CD4-positive, alpha-beta T cell (primary cell): ENCODE measurements at regions not wholly inside any gene's neighbourhood (a gene's known extent, or its start where the extent isn't known, plus 50 kb on each side); places are given as distances from the start of the nearest gene placed in this dataset.

Experiments
- ATAC-seq: fragments of 200-7000 bp; cut with Tn5 transposase; one replicate; pipeline ENCODE4 v1.10.0; 2022; ENCODE audit warnings: mild to moderate bottlenecking; ENCODE audit not compliant: poor library complexity
- CTCF ChIA-PET: fragments of 350-600 bp; sonication (Branson Sonifier 250); formaldehyde crosslinking; loops from one replicate; lab custom pipeline; 2021; ENCODE audit warnings: antibody characterized with exemption, inconsistent platforms; lab: Charles Lee
- POLR2A ChIA-PET: fragments of 350-600 bp; sonication (Branson Sonifier 250); formaldehyde crosslinking; loops from one replicate; lab custom pipeline; 2021; ENCODE audit warnings: antibody characterized with exemption, inconsistent platforms; lab: Charles Lee
- DNase-seq, 14 experiments: peaks; one replicate each; pipeline ENCODE4 v3.0.0-alpha.2; 2013 to 2020; ENCODE audit warnings: mixed read lengths in 2 of 14
- H3K27ac ChIP-seq, 2 donors: one replicate each; pipeline versions ENCODE4 v1.5.1 to v1.7.0; 2013; ENCODE audit warnings: low read length in 2 of 2, low read depth in 1 of 2, mild to moderate bottlenecking in 1 of 2
- H3K27me3 ChIP-seq, 2 experiments: 1 replicate in 1 of 2; 2 replicates in 1 of 2; pipeline versions ENCODE4 v1.6.1 to v1.7.0; 2013; ENCODE audit warnings: low read length in 2 of 2, control low read depth in 1 of 2, mild to moderate bottlenecking in 1 of 2, moderate library complexity in 1 of 2; ENCODE audit not compliant: insufficient read depth in 2 of 2, control insufficient read depth in 1 of 2
- H3K36me3 ChIP-seq: one replicate; pipeline ENCODE4 v1.6.1; 2013; ENCODE audit warnings: low read length, control low read depth; ENCODE audit not compliant: insufficient read depth
- H3K4me1 ChIP-seq: one replicate; pipeline ENCODE4 v1.6.1; 2013; ENCODE audit warnings: low read length, control low read depth; ENCODE audit not compliant: insufficient read depth
- H3K4me3 ChIP-seq: one replicate; pipeline ENCODE4 v1.5.1; 2013; ENCODE audit warnings: mild to moderate bottlenecking, low read length, moderate library complexity
- H3K9me3 ChIP-seq, 2 experiments: 1 replicate in 1 of 2; 2 replicates in 1 of 2; pipeline versions ENCODE4 v1.6.1 to v1.7.0; 2013; ENCODE audit warnings: low read length in 2 of 2, mild to moderate bottlenecking in 2 of 2, control low read depth in 1 of 2, moderate library complexity in 1 of 2; ENCODE audit not compliant: control insufficient read depth in 1 of 2, insufficient read depth in 1 of 2
- H3K27ac Mint-ChIP-seq: one replicate; pipeline ENCODE4 v1.8.0; 2020; ENCODE audit warnings: mixed read lengths
- H3K27me3 Mint-ChIP-seq: one replicate; pipeline ENCODE4 v1.8.0; 2021; ENCODE audit warnings: mixed read lengths
- H3K36me3 Mint-ChIP-seq: one replicate; pipeline ENCODE4 v1.8.0; 2021; ENCODE audit warnings: low read depth, mixed read lengths
- H3K4me1 Mint-ChIP-seq: one replicate; pipeline ENCODE4 v1.8.0; 2021; ENCODE audit warnings: low read depth, mixed read lengths
- H3K4me3 Mint-ChIP-seq: one replicate; pipeline ENCODE4 v1.8.0; 2020; ENCODE audit warnings: mild to moderate bottlenecking, mixed read lengths
- H3K9me3 Mint-ChIP-seq: one replicate; pipeline ENCODE4 v1.8.0; 2020; ENCODE audit warnings: mixed read lengths
- CTCF ChIP-seq: fragments of 200-600 bp; IDR thresholded peaks from one replicate; pipeline ENCODE4 v1.8.0; 2022; ENCODE audit warnings: antibody characterized with exemption, mild to moderate bottlenecking
- intact Hi-C, 2 experiments: fragments of 100-400 bp; cut with DNase I in 1 of 2; cut with micrococcal nuclease in 1 of 2; formaldehyde crosslinking; loops; one replicate each; pipeline versions ENCODE4 v1.15.1 to v1.9.0; 2023 to 2025; cut with DNase I, micrococcal nuclease

GRCh38 chr14:43778937-43779639 is 728.0 kb downstream of the FSCB start:
- Mint-ChIP-seq H3K4me3 (no peak overlapping the region), H3K27ac (no peak overlapping the region), H3K9me3 (peaks cover 20% of the 10 kb centered on the region), H3K36me3 (no peaks in the 10 kb centered on the region), H3K4me1 (no peaks in the 10 kb centered on the region), H3K27me3 (no peaks in the 10 kb centered on the region)
- ATAC-seq (no peak), DNase-seq (no peak)
- Histone ChIP-seq H3K36me3 (no peaks in the 10 kb centered on the region), H3K9me3 (peaks cover 5 to 8% of the 10 kb centered on the region in 2 experiments), H3K27me3 (no peaks in the 10 kb centered on the region), H3K4me1 (no peaks in the 10 kb centered on the region), H3K4me3 (no peak overlapping the region), H3K27ac (no peak overlapping the region)
- CTCF ChIA-PET: interaction anchor here (1.0 to 1.2 kb wide), 2 partner anchors 15 to 51 kb away, joined by 3 read pairs; no protein-coding TSS in a partner anchor
- intact Hi-C loops: no loop called here
- TF ChIP-seq CTCF: no peak
- POLR2A ChIA-PET: no interaction called here

- Histone ChIP-seq H3K27me3 (no peaks in the 10 kb centered on the region), H3K9me3 (peaks cover 5 to 8% of the 10 kb centered on the region in 2 experiments), H3K27ac (no peak overlapping the region), H3K36me3 (no peaks in the 10 kb centered on the region), H3K4me1 (no peaks in the 10 kb centered on the region), H3K4me3 (no peak overlapping the region)
- intact Hi-C loops: no loop called here
- Mint-ChIP-seq H3K27ac (no peak overlapping the region), H3K4me1 (no peaks in the 10 kb centered on the region), H3K4me3 (no peak overlapping the region), H3K27me3 (no peaks in the 10 kb centered on the region), H3K36me3 (no peaks in the 10 kb centered on the region), H3K9me3 (peaks cover 20% of the 10 kb centered on the region)
- DNase-seq (no peak), ATAC-seq (no peak)
- no peak for TF ChIP-seq CTCF
- ChIA-PET CTCF (no interaction called here), POLR2A (no interaction called here)
These were observed 728.5 kb downstream of the FSCB start for GRCh38 chr14:43778570-43778936.

GRCh38 chr14:43765474-43765873 is 741.6 kb downstream of the FSCB start:
- CTCF ChIA-PET: no interaction called here
- intact Hi-C loops: no loop called here
- no peak for DNase-seq
- Mint-ChIP-seq H3K27me3 (no peaks in the 10 kb centered on the region), H3K27ac (no peak overlapping the region), H3K4me3 (no peak overlapping the region), H3K4me1 (no peaks in the 10 kb centered on the region), H3K9me3 (peaks cover 6% of the 10 kb centered on the region), H3K36me3 (no peaks in the 10 kb centered on the region)
- Histone ChIP-seq H3K27ac (no peak overlapping the region), H3K36me3 (no peaks in the 10 kb centered on the region), H3K27me3 (no peaks in the 10 kb centered on the region), H3K4me1 (no peaks in the 10 kb centered on the region), H3K9me3 (no peaks in the 10 kb centered on the region), H3K4me3 (no peak overlapping the region)
- POLR2A ChIA-PET: no interaction called here
- no peak for ATAC-seq
- TF ChIP-seq CTCF: no peak
